SK-N-SH (cell line): ENCODE measurements at regions not wholly inside any gene's neighbourhood (a gene's known extent, or its start where the extent isn't known, plus 50 kb on each side); places are given as distances from the start of the nearest gene placed in this dataset.

ENCODE experiments used
- CTCF ChIA-PET: fragments of 300-600, 350-600 bp; formaldehyde crosslinking; extraction: SDS; loops from one replicate; lab custom pipeline; 2021; lab: Yijun Ruan, JAX
- POLR2A ChIA-PET: fragments of 350-600 bp; sonication (Branson Sonifier 250); formaldehyde crosslinking; extraction: SDS; loops from one replicate; lab custom pipeline; 2020; ENCODE audit warnings: antibody characterized with exemption, inconsistent platforms; lab: Yijun Ruan, JAX
- DNase-seq: peaks from one replicate; pipeline ENCODE4 v3.0.0; 2012
- H2AFZ ChIP-seq: fragments of 200-600 bp; sonication (generic); 2 replicates; pipeline ENCODE4 v1.8.1; 2016; ENCODE audit warnings: antibody characterized with exemption, mild to moderate bottlenecking, low read depth
- H3F3A ChIP-seq: fragments of 200-600 bp; sonication (generic); replicated peaks from 2 replicates; pipeline ENCODE3; 2016; ENCODE audit warnings: antibody characterized with exemption, mild to moderate bottlenecking; ENCODE audit not compliant: insufficient read depth
- H3K27ac ChIP-seq, 2 experiments: fragments of 200-500 bp in 1 of 2; fragments of 200-600 bp in 1 of 2; sonication (Bioruptor generic) in 1 of 2; sonication (generic), shearing (Covaris generic) in 1 of 2; 2 replicates each; pipeline versions ENCODE4 v1.5.1 to v1.6.1; 2014 to 2016; ENCODE audit warnings: low read depth in 2 of 2, inconsistent platforms in 1 of 2, low read length in 1 of 2, mild to moderate bottlenecking in 1 of 2, mixed read lengths in 1 of 2
- H3K27me3 ChIP-seq: fragments of 200-600 bp; sonication (generic), shearing (Covaris generic); 2 replicates; pipeline ENCODE4 v1.6.1; 2016; ENCODE audit warnings: mixed run types; ENCODE audit not compliant: insufficient read depth
- H3K36me3 ChIP-seq, 2 experiments: fragments of 200-500 bp in 1 of 2; fragments of 200-600 bp in 1 of 2; sonication (Bioruptor generic) in 1 of 2; sonication (generic) in 1 of 2; replicated peaks in 1 of 2; 2 replicates each; pipeline versions ENCODE3 to v1.5.1; 2014 to 2016; ENCODE audit warnings: low read length in 1 of 2, mild to moderate bottlenecking in 1 of 2; ENCODE audit not compliant: insufficient read depth in 2 of 2, control insufficient read depth in 1 of 2
- H3K4me1 ChIP-seq, 2 experiments: fragments of 200-500 bp in 1 of 2; fragments of 200-600 bp in 1 of 2; sonication (Bioruptor generic) in 1 of 2; sonication (generic), shearing (Covaris generic) in 1 of 2; 2 replicates each; pipeline versions ENCODE4 v1.5.1 to v1.6.1; 2014 to 2016; ENCODE audit warnings: low read depth in 1 of 2, low read length in 1 of 2, mixed run types in 1 of 2; ENCODE audit not compliant: insufficient read depth in 2 of 2, control insufficient read depth in 1 of 2
- H3K4me2 ChIP-seq: fragments of 200-600 bp; sonication (generic), shearing (Covaris generic); 2 replicates; pipeline ENCODE4 v1.6.1; 2017; ENCODE audit warnings: mixed run types
- H3K4me3 ChIP-seq, 2 experiments: fragments of 200-500 bp in 1 of 2; fragments of 200-600 bp in 1 of 2; sonication (Bioruptor generic) in 1 of 2; sonication (generic), shearing (Covaris generic) in 1 of 2; 2 replicates each; pipeline versions ENCODE4 v1.5.1 to v1.8.1; 2014 to 2016; ENCODE audit warnings: low read depth in 2 of 2, inconsistent platforms in 1 of 2, low read length in 1 of 2, mild to moderate bottlenecking in 1 of 2, mixed read lengths in 1 of 2, moderate library complexity in 1 of 2
- H3K79me2 ChIP-seq: fragments of 200-600 bp; sonication (generic); 2 replicates; pipeline ENCODE4 v1.8.1; 2017; ENCODE audit warnings: mild to moderate bottlenecking; ENCODE audit not compliant: insufficient read depth
- H3K9ac ChIP-seq: fragments of 200-600 bp; sonication (generic); 2 replicates; pipeline ENCODE4 v1.6.1; 2017; ENCODE audit warnings: mixed run types
- H3K9me2 ChIP-seq: fragments of 200-600 bp; sonication (generic); 2 replicates; pipeline ENCODE4 v1.6.1; 2017; ENCODE audit warnings: mixed run types
- H3K9me3 ChIP-seq: fragments of 200-600 bp; sonication (generic); 2 replicates; pipeline ENCODE4 v1.6.1; 2017; ENCODE audit warnings: mixed run types, mild to moderate bottlenecking, moderate library complexity
- H4K20me1 ChIP-seq: fragments of 200-600 bp; sonication (generic); 2 replicates; pipeline ENCODE4 v1.6.1; 2017; ENCODE audit warnings: mild to moderate bottlenecking, mixed run types; ENCODE audit not compliant: insufficient read depth
- CHD2 ChIP-seq: fragments of 150-350 bp; IDR thresholded peaks from 2 replicates; pipeline ENCODE4 v1.6.1; 2018; ENCODE audit warnings: low read length; ENCODE audit not compliant: partially characterized antibody
- CTCF ChIP-seq: fragments of 200-600 bp; sonication (generic); IDR thresholded peaks from 2 replicates; pipeline ENCODE4 v1.6.1; 2017; ENCODE audit warnings: antibody characterized with exemption, mild to moderate bottlenecking, moderate library complexity
- ELF1 ChIP-seq: IDR thresholded peaks from 2 replicates; pipeline ENCODE4 v1.4.0; 2012
- EZH2phosphoT487 ChIP-seq: fragments of 200-600 bp; sonication (generic); IDR thresholded peaks from 2 replicates; pipeline ENCODE4 v1.6.1; 2017; ENCODE audit warnings: low read depth, mixed run types, mild to moderate bottlenecking, antibody characterized with exemption, moderate library complexity, borderline replicate concordance
- FOSL2 ChIP-seq: IDR thresholded peaks from 2 replicates; pipeline ENCODE4 v1.4.0; 2012; ENCODE audit warnings: low read depth, mild to moderate bottlenecking, moderate library complexity, borderline replicate concordance
- FOXJ3 ChIP-seq: sonication (generic); formaldehyde crosslinking; IDR thresholded peaks from 2 replicates; pipeline ENCODE4 v1.5.1; 2020; ENCODE audit warnings: mild to moderate bottlenecking, missing genetic modification reagents
- GABPA ChIP-seq: IDR thresholded peaks from 2 replicates; pipeline ENCODE4 v1.4.0; 2012; ENCODE audit warnings: low read depth, mild to moderate bottlenecking
- IRF3 ChIP-seq: fragments of 150-350 bp; IDR thresholded peaks from 2 replicates; pipeline ENCODE4 v1.6.1; 2016; ENCODE audit warnings: mild to moderate bottlenecking, low read depth, low read length
- MAX ChIP-seq: IDR thresholded peaks from 2 replicates; pipeline ENCODE4 v1.4.0; 2012; ENCODE audit warnings: low read depth
- MEF2A ChIP-seq: IDR thresholded peaks from 2 replicates; pipeline ENCODE4 v1.4.0; 2012; ENCODE audit warnings: low read depth, borderline replicate concordance
- MXI1 ChIP-seq: IDR thresholded peaks from 2 replicates; pipeline ENCODE4 v1.6.1; 2012; ENCODE audit warnings: mild to moderate bottlenecking, low read depth, low read length, improper control_type of control experiment
- NRF1 ChIP-seq: IDR thresholded peaks from 2 replicates; pipeline ENCODE4 v1.6.1; 2012; ENCODE audit warnings: low read depth, mild to moderate bottlenecking, low read length
- POLR2AphosphoS5 ChIP-seq: IDR thresholded peaks from 2 replicates; pipeline ENCODE4 v1.6.1; 2012; ENCODE audit warnings: low read depth, low read length
- RAD21 ChIP-seq: IDR thresholded peaks from 2 replicates; pipeline ENCODE4 v1.6.1; 2012; ENCODE audit warnings: mild to moderate bottlenecking, low read length
- RCOR1 ChIP-seq: fragments of 150-350 bp; IDR thresholded peaks from 2 replicates; pipeline ENCODE4 v1.6.1; 2017; ENCODE audit warnings: antibody characterized with exemption, low read length
- RFX5 ChIP-seq: IDR thresholded peaks from 2 replicates; pipeline ENCODE4 v1.6.1; 2012; ENCODE audit warnings: mild to moderate bottlenecking, improper control_type of control experiment, low read length
- RXRA ChIP-seq: IDR thresholded peaks from 2 replicates; pipeline ENCODE4 v1.4.0; 2012; ENCODE audit warnings: low read depth, mild to moderate bottlenecking, borderline replicate concordance
- SMC3 ChIP-seq: IDR thresholded peaks from 2 replicates; pipeline ENCODE4 v1.6.1; 2012; ENCODE audit warnings: low read depth, low read length, improper control_type of control experiment
- TEAD4 ChIP-seq: IDR thresholded peaks from 2 replicates; pipeline ENCODE4 v1.4.0; 2012; ENCODE audit warnings: mild to moderate bottlenecking, borderline replicate concordance; ENCODE audit not compliant: insufficient read depth
- YY1 ChIP-seq: IDR thresholded peaks from 2 replicates; pipeline ENCODE4 v1.4.0; 2012; ENCODE audit warnings: low read depth, mild to moderate bottlenecking
- WGBS: methylation state at CpG from one replicate; pipeline ENCODE4 v1.1.6; 2017; ENCODE audit warnings: low lambda C conversion rate; 5-methylcytosine and 5-hydroxymethylcytosine counted together

GRCh38 chr5:74328221-74328630 lies 312.3 kb downstream of the ENC1 start (continued):
- TF ChIP-seq IRF3 = no peak
- TF ChIP-seq EZH2phosphoT487 = no peak

- H3K9ac ChIP-seq = no peak overlapping the region; the same call in 1 of the 2 replicates
- H4K20me1 ChIP-seq = no peaks in the 10 kb centered on the region
- POLR2A ChIA-PET = no interaction called here
- H3K9me3 ChIP-seq = no peaks in the 10 kb centered on the region
- CTCF ChIA-PET = no interaction called here
- no peaks in the 10 kb centered on the region for H3K79me2 ChIP-seq
- WGBS = 60% methylated on average over 2 of the region's 2 CpGs
- H3K27ac ChIP-seq = peak overlapping the region; percentile 60 to 76; a peak in 3 of 4 replicates
- no peak for DNase-seq
- H3K36me3 ChIP-seq = no peaks in the 10 kb centered on the region
- H3K4me2 ChIP-seq = peak overlapping the region; percentile 32; the same call in 1 of the 2 replicates
- no peak overlapping the region for H3K4me3 ChIP-seq
- no peak overlapping the region for H2AFZ ChIP-seq
- no peaks in the 10 kb centered on the region for H3K27me3 ChIP-seq
- TF ChIP-seq MAX (no peak), ELF1 (no peak), RAD21 (no peak), TEAD4 (no peak), IRF3 (no peak), YY1 (no peak), SMC3 (no peak), RXRA (no peak), POLR2AphosphoS5 (no peak), GABPA (no peak), FOSL2 (no peak)
- peaks cover 16% of the 10 kb centered on the region for H3F3A ChIP-seq
- H3K9me2 ChIP-seq = no peaks in the 10 kb centered on the region
- H3K4me1 ChIP-seq = peaks cover 0 to 18% of the 10 kb centered on the region in 2 experiments; a peak in 3 of 4 replicates
These were observed 313.2 kb downstream of the ENC1 start for GRCh38 chr5:74327339-74327685.

- H3K4me2 ChIP-seq = peak overlapping the region; percentile 32; the same call in 1 of the 2 replicates
- H3K27me3 ChIP-seq = no peaks in the 10 kb centered on the region
- H3K79me2 ChIP-seq = no peaks in the 10 kb centered on the region
- 64% methylated on average over 6 of the region's 6 CpGs for WGBS
- no peak overlapping the region; the same call in 1 of the 2 replicates for H3K9ac ChIP-seq
- H3K4me1 ChIP-seq = peaks cover 0 to 18% of the 10 kb centered on the region in 2 experiments; a peak in 3 of 4 replicates
- CTCF ChIA-PET = interaction anchor here (1.2 kb wide), 1 partner anchor 313 kb away, joined by 3 read pairs; no protein-coding TSS in a partner anchor
- no peak overlapping the region for H2AFZ ChIP-seq
- no peaks in the 10 kb centered on the region for H3K36me3 ChIP-seq
- no peaks in the 10 kb centered on the region for H4K20me1 ChIP-seq
- no peak for DNase-seq
- H3K27ac ChIP-seq = peak overlapping the region; percentile 60 to 76; a peak in 3 of 4 replicates
- no peaks in the 10 kb centered on the region for H3K9me3 ChIP-seq
- no peak overlapping the region for H3K4me3 ChIP-seq
- H3F3A ChIP-seq = peaks cover 16% of the 10 kb centered on the region
- POLR2A ChIA-PET = no interaction called here
- no peaks in the 10 kb centered on the region for H3K9me2 ChIP-seq
- TF ChIP-seq SMC3 = no peak; the same call in 1 of the 2 replicates
- TF ChIP-seq NRF1 = no peak
- TF ChIP-seq CHD2 = no peak
- no peak for TF ChIP-seq RFX5
- peak; percentile 59; the same call in 1 of the 2 replicates for TF ChIP-seq MEF2A
- TF ChIP-seq RCOR1 = no peak
- no peak for TF ChIP-seq FOXJ3 (CRISPR knock-in tag)
- no peak for TF ChIP-seq CTCF
- TF ChIP-seq MXI1 = no peak
- no peak for TF ChIP-seq GABPA
These were observed 313.8 kb downstream of the ENC1 start for GRCh38 chr5:74326571-74327338.
